GM18909 (cell line): ENCODE measurements at regions not wholly inside any gene's neighbourhood (a gene's known extent, or its start where the extent isn't known, plus 50 kb on each side); places are given as distances from the start of the nearest gene placed in this dataset.

ENCODE experiments used
- ATAC-seq: cut with Tn5 transposase; IDR thresholded peaks from one replicate; pipeline ENCODE4 v1.9.1; 2021; ENCODE audit warnings: mild to moderate bottlenecking; ENCODE audit not compliant: unreplicated experiment, poor library complexity

DNA sequence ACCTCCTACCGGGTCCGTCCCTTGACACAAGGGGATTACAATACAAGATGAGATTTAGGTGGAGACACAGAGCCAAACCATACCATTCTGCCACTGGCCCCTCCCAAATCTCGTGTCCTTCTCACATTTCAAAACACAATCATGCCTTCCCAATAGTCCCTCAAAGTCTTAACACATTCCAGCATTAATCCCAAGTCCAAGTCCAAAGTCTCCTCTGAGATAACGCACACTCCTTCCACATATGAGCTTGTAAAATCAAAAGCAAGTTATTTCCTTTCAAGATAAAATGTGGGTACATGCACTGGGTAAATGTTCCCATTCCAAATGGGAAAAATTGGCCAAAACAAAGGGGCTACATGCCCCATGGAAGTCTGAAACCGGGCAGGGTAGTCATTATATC, 463.9 kb upstream of the CDH9 start:
- ATAC-seq, result no peak

DNA sequence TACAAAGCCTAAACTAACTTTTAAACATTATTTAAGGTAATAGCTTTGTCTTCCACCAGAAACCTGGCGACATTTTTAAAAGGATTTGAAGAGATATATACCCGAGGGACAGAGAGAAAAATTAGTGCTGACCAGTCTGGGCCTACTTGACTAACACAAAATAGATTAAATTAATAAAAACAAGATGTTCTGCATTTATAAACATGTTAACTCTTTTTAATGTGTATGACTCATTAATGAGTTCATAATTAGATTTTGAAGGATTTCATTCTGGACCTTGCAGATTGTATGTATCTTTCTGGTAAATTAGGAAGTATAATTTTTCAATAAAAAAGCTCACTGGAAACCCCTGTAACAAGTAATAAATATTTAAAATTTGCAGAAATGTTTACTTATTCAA, 459.1 kb upstream of the CDH9 start:
- no peak for ATAC-seq

DNA sequence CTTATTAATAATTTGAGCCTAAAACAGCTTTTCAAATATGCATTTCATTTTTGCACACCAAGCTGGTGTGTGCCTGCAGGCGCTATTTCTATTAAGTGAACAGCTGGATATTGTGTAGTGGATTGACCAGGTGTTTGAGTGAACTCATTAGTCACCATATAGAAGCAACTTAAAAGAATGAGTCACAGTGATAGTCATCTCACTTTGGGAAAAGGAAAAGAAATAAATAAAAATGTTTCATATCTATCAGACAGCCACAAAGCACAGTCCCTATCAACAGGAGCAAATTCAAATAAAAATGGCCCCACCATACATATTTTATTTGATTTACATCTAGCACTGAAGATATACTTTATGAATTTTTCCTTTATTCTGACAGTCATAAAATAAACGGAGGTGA, 456.5 kb upstream of the CDH9 start:
- ATAC-seq, result no peak

DNA sequence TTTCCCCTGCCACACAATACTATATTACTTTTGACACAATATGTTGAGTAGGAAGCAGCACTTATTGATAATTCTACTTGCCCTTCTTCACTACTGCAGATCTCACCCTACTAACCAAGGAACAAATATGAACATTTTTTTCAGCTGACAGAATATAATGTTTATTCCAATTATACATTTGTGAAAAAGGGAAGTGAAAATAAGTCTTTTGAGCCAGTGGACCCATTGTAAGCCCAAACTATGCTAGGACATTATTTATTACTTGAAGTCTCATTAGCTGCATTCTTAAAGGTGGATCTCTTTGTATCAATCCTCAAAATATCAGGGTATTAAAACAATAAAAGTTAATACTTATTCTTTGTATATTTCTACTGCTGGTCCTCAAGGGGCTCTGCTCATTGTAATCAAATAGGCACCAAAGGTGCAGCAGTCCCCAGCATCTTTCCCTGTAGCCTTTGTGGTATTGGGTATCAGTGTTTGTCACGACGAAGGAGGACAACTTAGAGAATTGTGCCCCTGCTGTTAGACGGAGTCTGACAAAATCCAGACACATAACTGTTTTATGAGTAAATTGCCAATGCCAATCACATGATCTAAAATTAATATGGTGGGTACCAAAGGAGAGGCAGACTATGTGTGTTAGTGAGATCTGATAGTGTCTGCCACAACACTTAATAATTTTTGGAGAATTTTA, 453.5 kb upstream of the CDH9 start:
- no peak for ATAC-seq

DNA sequence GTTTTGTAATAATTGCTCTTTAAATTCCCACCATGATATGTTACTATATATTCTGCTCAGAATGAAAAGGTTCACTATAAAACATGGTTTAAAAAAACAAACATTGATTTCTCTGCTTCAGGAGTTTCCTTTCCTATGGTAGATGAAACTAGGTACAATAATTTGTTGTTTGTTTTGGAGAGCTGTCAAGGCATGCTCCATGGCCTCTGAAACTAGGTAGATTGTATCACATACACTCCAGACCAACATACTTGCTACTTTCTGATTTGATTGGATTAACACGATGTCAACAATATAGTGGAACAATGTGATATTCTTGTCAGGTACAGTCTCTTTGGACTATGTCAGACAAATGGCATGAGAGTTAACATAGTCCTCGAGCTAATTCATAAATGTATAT, 452.7 kb upstream of the CDH9 start:
- no peak for ATAC-seq

DNA sequence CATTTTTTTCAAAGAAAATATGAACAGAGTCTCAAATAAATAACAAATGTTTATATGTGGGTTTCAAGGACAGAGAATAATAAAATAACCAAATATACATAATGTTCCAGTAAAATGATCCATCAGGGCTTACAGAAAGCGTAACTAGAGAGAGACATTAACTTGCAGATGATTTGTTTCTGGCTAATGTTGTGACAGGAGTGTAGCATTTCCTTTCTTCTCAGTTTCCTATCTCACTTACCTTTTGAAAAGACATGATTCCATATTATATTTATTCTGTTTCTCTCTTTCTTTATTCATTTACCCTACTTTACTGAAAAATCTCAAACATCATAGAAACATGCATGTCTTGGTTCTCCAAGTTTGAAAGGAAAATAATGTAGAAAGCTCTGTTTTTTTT, 451.3 kb upstream of the CDH9 start:
- ATAC-seq, result no peak

DNA sequence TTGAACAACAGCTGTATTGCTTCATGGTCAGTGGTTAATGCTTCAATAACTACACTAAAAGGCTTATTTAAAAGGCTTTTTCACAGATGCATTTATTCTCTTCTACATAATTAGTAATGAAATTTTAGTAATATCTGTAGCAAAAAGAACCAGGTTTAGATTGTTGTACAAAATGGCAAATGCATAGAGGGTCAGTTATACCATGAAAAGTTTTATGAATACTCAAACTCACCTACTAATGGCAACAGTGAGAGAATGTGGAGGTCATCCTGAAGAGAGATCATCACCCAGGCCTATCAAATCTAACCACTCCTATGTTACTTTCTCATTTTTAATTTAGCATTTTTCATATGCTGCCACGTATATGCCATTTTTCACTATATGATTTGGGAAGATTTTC, 444.3 kb upstream of the CDH9 start:
- no peak for ATAC-seq

DNA sequence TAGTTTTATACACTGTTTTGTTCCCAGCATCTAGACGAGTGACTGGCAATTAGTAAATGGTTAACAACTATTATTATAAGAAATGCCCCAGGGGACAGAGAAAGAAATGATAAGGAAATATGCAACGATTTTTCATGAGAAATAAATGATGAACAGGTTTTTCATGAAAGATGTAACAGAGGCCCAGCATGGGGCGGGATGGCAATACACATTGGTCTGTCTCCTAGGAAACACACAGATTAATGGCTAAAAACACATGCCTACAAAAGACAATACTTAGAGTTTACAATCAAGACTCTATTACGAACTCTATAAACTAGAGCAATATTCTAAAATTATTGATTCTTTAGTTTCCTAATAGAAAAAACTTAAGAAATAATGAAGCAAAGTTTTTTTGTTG, 441.5 kb upstream of the CDH9 start:
- no peak for ATAC-seq

DNA sequence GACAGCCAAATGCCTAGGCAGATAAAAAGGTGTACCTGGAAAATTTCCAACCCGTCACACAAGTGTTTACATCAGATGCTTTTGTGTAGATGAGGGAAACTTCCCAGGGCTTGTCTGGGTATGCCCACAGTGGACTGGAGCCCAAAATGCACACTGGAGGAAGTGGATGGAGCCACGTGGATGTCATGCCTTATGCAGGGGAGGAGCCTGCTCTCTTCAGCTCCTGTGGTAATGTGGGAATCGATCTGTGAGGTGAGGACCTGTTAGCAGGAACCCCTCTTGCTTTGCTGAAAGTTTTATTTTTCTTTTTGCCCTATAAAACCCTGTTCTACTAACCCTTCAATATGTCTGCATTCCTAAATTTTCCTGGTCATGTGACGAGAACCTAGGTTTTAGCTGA, 439.2 kb upstream of the CDH9 start:
- no peak for ATAC-seq

DNA sequence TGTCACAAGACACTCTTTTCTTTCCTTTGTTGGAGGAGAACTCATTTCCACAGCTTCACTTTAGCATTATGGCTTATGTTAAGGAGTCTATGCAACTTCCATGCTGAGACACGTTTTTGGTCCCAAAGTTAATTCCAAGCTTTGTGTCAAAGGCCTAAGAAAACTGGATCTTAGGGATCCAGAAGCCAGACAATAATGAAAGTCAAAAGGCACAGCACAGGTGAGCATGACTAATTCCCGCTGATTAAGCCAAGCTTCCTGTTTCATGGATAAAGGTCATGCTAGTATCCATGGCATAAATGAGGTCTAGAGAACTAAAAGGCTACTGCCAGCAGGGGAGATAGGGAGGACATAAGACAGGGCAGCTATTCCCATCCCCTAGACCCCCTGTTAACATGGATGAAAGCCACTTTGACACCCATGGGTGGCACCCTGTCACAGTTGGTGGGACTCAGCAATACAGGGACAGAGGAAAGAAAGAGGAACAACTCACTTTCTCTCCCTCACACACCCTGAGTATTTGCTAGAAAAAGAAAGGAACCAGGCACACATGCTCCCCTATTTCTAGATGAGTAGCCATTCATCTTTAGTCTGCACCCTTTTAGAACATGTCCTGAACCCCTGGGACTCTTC, 438.1 kb upstream of the CDH9 start:
- no peak for ATAC-seq

DNA sequence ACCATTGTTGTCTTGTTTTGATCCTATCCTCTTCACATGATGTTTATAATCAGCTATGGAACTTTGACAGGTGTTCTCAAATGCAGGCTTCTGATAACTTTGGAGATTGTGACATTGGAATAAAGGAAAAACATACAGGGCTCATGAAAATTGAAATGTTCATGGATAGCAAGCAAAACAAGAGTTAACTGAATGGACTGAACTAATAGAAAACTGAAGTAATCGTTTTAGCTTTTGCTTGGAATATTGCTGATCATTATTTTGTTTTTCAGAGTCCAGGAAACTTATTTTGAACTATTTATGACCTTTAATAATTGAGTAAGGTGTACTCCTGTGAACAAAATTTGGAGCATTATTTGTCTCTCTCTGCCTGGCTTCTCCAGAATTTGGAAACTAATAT, 436.7 kb upstream of the CDH9 start:
- ATAC-seq, result no peak

DNA sequence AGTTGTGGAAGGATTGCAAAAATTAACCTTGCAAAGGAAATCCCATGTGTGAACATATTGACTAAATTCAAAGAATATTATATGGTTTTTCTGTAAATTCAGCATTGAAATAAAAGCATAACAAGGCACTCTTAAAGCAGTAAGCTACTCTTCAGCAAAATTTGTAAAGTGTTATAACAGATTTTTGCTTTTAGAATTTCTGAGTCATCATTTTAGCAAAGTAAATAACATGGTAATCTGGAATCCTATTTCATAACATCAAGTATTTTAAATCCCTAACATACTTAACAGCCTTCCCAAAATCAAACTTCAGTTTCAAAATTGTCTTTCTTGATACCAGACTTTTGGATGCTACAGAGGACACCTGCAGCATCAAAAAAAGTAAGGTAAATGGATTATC, 436.0 kb upstream of the CDH9 start:
- no peak for ATAC-seq

DNA sequence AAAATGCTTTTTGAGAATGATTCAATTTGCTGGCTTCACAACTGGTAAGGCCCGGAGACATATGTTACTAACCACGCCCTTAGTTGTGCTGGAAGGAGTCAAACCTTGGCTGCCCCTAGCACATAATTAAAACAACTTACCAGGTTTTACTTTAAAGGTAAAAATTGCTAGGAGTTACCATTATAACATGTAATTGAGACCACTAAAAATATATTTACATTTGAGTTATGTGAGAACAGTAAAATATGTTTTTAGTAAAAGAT, 435.6 kb upstream of the CDH9 start:
- ATAC-seq, result no peak

DNA sequence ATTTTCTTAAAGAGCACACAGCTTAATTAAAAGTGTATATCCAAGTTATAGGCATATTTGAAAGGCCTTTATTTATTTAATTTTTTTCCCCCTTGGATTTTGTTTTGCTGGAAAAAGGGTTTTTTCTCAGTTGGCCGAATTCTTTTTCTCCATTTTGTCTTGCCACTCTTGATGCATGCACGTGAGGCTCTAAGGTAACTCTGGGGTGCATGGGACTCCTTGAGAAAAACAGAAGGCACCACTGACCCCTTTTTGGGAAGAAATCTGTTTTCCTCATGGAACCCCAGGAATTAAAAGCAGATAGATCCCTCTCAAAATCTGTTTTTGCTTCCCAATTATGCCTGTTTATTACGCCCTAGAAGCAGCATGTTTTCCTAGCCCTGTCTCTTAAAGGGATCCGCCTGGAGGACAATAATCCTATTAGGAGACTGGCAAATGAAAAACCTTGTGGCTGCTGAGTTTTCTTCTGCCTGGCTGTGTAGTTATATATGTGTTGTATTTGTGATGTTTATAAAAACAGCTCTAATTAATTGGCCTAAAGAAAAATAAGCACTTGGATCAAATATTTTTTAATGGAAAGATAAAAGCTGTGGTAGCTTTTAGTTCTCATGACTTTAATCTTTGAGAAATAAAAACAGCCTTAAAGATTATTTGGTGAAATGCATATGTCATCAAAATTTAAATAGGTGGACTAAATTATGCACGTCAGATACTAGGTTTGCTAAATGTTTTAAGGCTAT, 435.1 kb upstream of the CDH9 start:
- no peak for ATAC-seq

DNA sequence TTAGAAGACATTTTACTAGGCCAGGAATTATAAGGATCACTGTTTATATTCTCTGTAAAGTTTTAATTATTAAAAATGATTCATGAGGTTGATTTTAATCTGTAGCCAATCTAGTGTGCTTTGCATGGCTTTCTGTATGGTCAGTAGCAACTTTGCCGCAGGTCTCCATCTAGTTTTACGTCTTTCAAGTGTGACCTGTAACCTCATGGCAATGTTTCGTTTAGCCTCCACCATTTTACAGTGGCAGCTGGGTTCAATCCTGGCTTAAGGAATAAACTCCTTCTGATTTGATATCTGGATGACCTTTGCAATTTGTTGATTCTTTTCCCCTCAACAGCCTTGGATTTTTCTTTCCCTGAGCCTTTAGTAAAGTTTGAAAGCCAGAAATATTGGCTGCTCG, 434.5 kb upstream of the CDH9 start:
- no peak for ATAC-seq

DNA sequence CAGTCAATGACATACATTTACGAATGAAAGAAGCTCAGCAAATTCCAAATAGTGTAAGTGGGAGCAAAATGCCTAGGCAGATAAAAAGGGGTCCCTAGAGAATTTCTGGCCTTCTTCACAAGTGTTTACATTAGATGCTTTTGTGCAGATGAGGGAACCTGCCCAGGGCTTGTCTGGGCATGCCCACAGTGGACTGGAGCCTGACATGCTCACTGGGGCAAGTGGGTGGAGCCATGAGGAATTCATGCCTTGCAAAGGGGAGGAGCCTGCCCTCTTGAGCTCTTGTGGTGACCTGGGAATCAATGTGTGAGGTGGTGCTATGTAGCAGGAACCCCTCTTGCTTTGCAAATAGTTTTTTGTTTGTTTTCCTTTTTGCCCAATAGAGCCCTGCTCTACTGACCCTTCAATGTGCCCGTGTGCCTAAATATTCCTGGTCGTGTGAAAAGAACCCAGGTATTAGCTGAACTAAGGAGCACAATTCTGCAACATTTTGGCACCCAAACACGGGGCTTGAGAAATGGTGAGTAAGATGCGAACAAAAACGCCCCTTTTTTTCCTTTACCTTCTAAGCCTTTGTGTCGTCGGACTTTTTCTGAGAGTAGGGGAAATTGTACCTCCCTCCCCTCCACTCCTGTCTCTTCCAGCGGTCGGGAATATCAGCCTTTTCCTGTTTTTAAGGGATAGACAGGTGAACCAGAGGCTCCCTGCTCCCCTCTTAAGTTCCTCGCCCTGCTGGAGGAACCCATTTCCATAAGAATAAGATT, 433.8 kb upstream of the CDH9 start:
- ATAC-seq, result peak; percentile 85

DNA sequence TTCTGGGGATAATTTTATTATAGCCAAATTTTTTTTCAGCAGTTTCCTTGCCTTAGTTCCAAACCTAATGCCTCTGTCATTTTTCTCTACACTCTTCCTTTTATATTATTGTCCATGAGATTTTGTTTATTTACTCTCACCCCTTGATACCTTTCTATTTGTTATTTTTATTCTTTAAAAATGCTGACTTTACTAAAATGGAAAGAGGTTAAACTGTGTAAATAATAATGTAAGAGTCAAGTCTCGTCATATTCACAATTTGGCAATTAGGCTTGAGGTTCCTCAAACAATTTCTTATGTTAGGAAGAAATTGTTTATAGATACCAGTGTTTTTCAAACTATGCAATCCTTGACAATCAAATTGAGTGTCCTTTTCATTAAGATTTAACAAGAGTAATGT, 428.6 kb upstream of the CDH9 start:
- no peak for ATAC-seq

DNA sequence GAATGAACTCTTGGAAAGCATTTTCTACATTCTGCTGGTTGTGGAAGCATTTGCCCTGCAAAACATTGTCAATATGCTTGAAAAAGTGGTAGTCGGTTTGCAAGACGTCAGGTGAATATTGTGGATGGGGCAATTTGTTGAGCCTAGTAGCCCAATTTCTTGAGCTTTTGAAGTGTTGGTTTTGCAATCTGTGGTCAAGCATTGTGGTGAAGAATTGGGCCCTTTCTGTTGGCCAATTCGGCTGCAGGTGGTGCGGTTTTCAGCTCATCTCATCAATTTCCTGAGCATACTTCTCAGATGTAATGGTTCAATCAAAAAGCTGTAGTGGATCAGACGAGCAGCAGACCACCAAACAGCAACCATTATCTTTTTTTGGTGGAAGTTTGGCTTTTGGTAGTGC, 426.8 kb upstream of the CDH9 start:
- ATAC-seq, result no peak

DNA sequence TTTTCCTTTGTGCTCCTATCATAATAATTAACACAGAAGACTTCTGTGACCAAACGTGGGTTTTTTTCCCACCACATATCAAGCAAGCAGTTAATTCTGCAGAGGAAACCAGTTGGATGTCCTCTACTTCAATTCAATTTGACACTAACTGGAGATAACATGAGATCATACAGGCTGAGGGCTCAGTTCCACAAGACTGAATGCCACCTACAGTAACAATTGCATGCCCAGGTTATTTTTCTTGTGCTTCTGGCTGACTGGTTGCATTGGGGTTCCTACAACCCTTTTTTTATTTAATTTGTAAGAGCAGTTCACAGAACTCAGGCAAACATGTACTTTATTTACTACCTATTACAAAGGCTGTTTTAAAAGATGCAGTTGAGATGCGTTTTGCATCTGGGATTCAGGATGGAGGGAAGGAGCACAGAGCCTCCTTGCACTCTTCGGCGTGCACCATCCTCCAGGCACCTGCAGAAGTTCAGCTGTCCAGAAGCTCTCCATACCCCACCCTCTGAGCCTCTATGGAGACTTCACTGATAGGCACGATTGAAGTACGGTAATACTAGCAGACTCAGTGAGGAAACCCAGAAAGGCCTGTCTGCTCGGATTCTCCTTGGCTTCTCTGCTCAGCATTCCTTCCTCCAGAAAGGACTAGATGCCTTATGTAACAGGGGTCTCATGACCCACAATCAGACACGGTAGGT, 425.2 kb upstream of the CDH9 start:
- ATAC-seq, result no peak

DNA sequence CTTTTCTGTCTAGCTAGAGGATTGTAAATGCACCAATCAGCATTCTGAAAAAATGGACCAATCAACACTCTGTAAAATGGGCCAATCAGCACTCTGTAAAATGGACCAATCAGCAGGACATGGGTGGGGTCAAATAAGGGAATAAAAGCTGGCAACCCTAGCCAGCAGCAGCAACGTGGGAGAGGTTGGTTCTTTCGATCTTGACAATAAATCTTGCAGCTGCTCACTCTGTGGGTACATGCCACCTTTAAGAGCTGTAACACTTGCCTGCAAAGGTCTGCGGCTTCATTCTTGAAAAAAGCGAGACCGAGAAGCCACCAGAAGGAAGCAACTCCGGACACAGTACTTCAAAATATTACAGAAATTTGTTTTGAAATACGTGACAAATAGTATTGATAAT, 424.6 kb upstream of the CDH9 start:
- ATAC-seq, result no peak

DNA sequence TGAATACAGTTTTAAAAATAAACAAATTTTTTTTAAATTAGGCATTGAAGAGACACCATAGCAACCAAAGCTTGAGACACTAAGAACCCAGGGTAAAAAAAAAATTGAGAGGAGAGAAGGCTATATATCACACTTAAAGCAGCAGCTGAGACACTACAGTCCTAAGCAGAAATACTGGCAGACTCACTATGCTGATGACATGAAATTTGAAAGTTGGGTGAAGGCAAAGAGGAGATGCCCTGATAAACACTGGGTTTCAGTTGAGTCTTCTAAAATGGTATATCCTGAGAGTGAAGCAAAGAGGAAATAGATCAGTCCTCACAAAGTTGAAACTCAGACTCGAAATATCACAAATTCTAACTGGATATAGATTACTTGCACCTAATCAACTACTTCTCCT, 419.9 kb upstream of the CDH9 start:
- no peak for ATAC-seq
